ENCODE measurements at regions not wholly inside any gene's neighbourhood (a gene's known extent, or its start where the extent isn't known, plus 50 kb on each side); places are given as distances from the start of the nearest gene placed in this dataset.
"Not testable (repeated sequence)": the region's sequence is repeated elsewhere in the genome, so short reads cannot be mapped to it uniquely, and the experiment has no call there.

GRCh38 chr2:8251856-8252255 is 430.0 kb upstream of the ID2 start:
- intact Hi-C loops (cut with micrococcal nuclease), result no loop called here

- intact Hi-C loops (cut with micrococcal nuclease), result no loop called here
Observed at GRCh38 chr2:8252997-8253694, 428.7 kb upstream of the ID2 start.

GRCh38 chr2:8253781-8254180 is 428.1 kb upstream of the ID2 start:
- intact Hi-C loops (cut with micrococcal nuclease), result no loop called here

GRCh38 chr2:8254214-8254613 is 427.6 kb upstream of the ID2 start:
- intact Hi-C loops (cut with micrococcal nuclease), result not testable (repeated sequence)

GRCh38 chr2:8254791-8255447 is 426.9 kb upstream of the ID2 start:
- intact Hi-C loops (cut with micrococcal nuclease), result no loop called here

- intact Hi-C loops (cut with micrococcal nuclease), result no loop called here
Observed at GRCh38 chr2:8255448-8255800, 426.4 kb upstream of the ID2 start.

GRCh38 chr2:8256905-8257304 is 425.0 kb upstream of the ID2 start:
- intact Hi-C loops (cut with micrococcal nuclease), result no loop called here

DNA sequence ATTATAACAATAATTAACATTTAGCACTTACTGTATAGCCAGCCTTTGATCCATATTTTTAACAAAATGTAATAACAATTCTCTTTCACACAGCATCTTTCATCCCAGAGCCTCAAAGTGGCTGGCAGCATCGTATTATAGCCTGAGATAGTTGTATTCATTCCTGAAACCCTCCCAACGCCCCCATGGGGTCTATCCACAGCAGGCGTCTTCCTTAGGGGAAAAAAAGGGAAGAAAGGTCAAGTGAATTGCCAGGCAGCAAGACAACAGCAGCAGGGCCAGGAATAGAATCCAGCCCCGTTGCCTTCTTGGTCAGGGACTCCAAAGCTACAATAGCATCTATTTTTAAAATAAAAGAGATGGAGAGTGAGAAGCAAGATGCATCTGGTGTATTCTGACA is 424.4 kb upstream of the ID2 start:
- intact Hi-C loops (cut with micrococcal nuclease), result no loop called here

DNA sequence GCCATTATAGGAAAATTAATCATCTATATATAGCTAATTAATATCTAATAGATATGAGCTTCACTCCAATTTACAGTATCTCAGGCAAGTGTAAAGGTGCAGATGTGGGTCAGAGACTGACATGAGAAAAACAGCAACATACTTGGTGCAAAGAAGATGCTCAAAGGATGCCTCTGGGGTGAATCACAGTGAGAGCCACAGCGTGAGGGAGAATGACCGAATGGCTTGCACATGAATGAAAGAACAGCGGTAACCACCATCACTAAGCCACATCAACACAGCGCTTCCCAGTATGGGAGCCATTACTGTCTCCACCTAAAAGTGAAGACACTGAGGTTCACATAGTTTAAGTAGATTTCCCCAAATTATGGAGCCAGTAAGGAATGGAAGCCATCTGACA is 423.4 kb upstream of the ID2 start:
- intact Hi-C loops (cut with micrococcal nuclease), result no loop called here

- intact Hi-C loops (cut with micrococcal nuclease), result no loop called here
Observed at GRCh38 chr2:8259106-8259840, 422.6 kb upstream of the ID2 start.

DNA sequence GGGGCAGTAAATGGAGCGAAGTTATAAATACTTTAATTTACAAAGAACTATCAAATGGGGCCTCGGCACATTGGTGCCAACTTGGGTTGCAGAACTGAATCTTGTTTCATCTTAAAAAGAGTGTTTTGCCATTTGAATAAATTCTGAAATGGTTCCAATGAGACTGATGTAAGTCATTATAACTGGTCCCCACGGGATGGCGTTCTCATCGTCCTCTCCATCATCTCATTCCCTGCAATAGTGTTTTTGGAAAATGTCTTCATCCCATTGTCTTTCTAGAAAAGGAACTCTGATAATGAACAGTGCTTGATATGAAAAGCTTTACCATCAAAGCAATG is 422.0 kb upstream of the ID2 start:
- intact Hi-C loops (cut with micrococcal nuclease), result no loop called here

DNA sequence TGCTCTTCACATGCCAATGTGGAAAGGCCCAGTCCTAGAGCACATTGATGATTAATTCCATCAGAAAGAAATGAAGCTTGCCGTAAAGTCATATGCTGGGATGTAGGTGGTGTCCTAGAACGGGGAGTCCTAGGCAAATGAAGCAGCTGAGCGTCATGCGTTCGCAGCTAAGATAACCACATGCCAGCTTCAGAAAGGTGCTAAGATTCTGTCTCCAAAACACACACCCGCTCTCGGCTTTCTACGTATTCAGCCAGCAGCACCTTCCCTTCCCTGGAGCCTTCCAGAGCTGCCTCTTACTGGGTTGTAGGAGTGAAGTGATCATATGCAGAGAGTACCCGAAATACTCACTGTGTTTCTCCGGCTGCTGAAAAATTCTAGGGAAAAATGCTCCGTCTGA is 421.6 kb upstream of the ID2 start:
- intact Hi-C loops (cut with micrococcal nuclease), result no loop called here

- intact Hi-C loops (cut with micrococcal nuclease), result no loop called here
Observed at GRCh38 chr2:8263901-8264300, 418.0 kb upstream of the ID2 start.

DNA sequence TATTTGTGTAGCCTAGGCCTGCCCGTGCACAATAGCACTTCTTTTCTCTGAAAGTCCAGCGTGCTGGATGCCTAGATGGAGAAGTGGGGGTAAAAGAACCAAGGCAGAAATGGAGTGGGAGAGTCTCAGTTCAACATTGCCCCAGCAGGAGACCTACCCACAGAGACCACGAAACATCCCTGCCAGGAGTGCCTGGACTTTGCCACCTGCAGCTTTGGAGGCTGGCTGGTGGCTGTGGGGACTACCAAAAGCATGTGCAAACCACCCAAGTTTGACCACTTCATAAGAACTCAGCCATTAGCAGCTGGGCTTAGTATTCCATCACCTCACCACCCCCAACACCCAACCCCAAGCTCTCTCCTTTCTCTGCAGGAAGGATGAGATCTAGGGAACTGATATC is 416.9 kb upstream of the ID2 start:
- intact Hi-C loops (cut with micrococcal nuclease), result no loop called here

- intact Hi-C loops (cut with micrococcal nuclease), result no loop called here
Observed at GRCh38 chr2:8265476-8266226, 416.2 kb upstream of the ID2 start.

DNA sequence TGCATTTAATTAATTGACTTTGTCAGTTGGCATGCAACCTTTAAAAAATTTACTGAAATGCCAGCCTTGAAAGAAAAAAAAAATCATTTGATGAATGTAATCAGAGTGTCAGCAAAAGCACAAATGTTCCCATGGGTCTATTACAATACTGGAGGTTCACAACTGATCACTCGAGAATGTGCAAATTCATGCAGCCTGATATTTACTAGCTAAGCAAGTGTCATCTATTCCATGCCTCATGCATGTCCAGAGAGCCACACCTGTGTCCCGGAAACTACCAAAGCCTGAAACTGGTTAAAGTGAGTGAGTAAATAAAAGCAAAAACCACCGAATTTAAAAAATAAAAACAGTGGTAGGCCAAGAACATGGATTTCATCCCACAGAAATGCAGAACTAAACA is 415.3 kb upstream of the ID2 start:
- intact Hi-C loops (cut with micrococcal nuclease), result no loop called here

- intact Hi-C loops (cut with micrococcal nuclease), result no loop called here
Observed at GRCh38 chr2:8267048-8267447, 414.8 kb upstream of the ID2 start.

DNA sequence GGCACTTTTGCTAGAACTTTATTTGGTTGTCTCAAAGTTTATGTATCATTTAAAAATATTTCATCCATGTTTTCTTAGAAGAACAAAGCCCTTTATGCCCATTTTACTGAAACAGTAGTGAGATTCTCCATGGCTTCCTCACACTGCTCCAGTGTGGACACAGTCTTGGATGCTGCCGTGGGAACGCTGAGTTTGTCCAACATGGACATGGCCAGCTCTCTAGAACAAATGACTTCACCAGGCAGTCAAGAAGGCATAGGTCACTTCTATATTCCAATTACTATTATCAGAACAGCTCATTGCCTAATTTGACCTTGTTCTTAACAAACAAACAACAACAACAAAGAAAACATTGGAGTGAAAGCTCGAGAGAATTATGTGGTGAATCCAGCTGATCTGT is 414.1 kb upstream of the ID2 start:
- intact Hi-C loops (cut with micrococcal nuclease), result no loop called here

DNA sequence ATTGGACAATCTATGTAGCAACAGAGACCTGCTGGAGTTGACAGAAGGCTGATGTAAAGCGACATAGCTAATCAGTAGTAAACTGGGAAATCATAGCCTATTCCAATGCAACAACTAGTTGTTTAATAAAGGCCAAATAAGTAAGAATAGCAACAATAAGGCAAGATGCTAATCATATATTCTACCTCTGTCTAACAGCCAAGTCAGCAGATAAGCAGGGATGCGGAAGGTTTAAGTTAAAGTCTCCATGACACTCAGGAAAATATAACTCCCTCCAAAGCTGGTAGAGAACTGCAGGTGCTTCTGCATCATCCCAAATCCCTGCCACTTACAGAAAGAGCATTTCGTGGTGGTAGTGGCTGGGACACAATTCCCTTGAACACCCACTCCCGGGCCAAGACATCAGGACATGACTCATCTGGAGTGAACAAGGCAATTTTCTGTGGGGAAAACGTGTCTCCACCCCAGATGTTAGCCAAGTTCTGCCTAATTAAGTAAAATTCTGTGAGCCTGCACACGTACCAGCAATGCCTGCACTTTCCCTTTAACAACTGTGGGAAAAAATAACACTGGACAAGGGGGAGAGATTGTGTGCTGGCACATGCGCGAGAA is 413.6 kb upstream of the ID2 start:
- intact Hi-C loops (cut with micrococcal nuclease), result no loop called here

- intact Hi-C loops (cut with micrococcal nuclease), result no loop called here
Observed at GRCh38 chr2:8270699-8271098, 411.2 kb upstream of the ID2 start.

DNA sequence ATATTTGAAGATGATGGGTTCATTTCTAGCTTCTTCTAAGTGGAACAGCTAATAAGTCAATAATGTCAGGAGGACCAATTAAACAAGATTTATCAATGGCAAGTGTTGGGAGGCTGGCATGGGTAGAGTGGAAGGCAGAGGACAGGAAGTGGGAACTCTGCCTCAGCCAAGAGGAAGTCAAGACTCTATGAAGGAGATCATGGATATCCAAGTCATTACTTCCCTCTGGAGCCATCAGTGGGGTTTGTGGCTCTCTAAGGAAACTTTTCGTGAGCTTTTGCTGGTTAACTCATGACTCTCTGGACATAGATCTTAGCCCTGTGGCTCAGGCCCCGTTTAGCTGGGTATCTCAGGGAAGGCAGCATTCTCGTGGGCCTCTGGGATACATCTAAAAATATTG is 410.4 kb upstream of the ID2 start:
- intact Hi-C loops (cut with micrococcal nuclease), result no loop called here

DNA sequence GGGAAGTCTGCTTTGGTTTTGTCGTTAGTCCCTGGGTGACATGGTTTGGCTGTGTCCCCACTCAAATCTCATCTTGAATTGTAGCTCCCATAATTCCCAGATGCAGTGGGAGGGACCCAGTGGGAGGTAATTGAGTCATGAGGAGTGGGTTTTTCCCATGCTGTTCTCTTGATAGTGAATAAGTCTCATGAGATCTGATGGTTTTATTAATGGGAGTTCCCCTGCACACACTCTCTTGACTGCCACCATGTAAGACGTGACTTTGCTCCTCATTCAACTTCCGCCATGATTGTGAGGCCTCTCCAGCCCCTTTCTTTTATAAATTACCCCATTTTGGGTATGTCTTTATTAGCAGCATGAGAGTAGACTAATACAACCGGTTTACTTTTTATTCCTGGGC is 405.8 kb upstream of the ID2 start:
- intact Hi-C loops (cut with micrococcal nuclease), result no loop called here

Data from T-helper 1 cell treated with Interleukin-12 subunit alpha and Interleukin-12 subunit beta and Interleukin-4 antibody, amounts not matched to agents 30 ng/mL and 1 ng/mL, for 36 hours (primary cell).